Fibroblast of mammary gland (primary cell): ENCODE measurements at regions not wholly inside any gene's neighbourhood (a gene's known extent, or its start where the extent isn't known, plus 50 kb on each side); places are given as distances from the start of the nearest gene placed in this dataset.

Source experiments
- DNase-seq: peaks from one replicate; pipeline ENCODE4 v3.0.0-alpha.2; 2010; ENCODE audit warnings: low read depth
- H3K4me3 ChIP-seq: 2 replicates; pipeline ENCODE4 v1.5.1; 2011; ENCODE audit warnings: low read depth, mild to moderate bottlenecking, low read length, moderate library complexity; ENCODE audit not compliant: control insufficient read depth
- TF ChIP-seq, protein P1 (sequence below): conservative IDR thresholded peaks from 2 replicates; pipeline ENCODE4 v1.5.1; 2011; ENCODE audit warnings: low read depth, low read length, inconsistent platforms; ENCODE audit not compliant: control insufficient read depth, insufficient read depth

DNA sequence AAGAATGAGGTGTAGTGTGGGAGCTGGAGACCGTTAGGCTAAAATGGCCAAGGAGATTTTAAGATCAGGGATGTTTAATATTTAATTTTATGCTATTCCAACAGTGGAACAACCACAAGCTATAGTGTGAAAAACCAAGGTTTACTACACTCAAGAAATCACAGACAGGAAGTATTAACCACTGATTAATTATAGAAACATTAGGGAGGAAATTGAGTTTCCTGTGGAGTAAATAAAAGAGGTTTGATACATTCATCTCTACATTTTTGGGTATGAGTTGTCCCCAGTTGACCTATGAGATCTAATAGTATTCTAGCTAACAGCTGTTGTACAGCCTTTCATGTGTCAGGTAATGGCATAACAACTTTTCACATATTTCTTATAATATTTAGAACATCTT is 103.7 kb upstream of the MPDZ start:
- DNase-seq, result no peak
- TF ChIP-seq, protein P1, sequence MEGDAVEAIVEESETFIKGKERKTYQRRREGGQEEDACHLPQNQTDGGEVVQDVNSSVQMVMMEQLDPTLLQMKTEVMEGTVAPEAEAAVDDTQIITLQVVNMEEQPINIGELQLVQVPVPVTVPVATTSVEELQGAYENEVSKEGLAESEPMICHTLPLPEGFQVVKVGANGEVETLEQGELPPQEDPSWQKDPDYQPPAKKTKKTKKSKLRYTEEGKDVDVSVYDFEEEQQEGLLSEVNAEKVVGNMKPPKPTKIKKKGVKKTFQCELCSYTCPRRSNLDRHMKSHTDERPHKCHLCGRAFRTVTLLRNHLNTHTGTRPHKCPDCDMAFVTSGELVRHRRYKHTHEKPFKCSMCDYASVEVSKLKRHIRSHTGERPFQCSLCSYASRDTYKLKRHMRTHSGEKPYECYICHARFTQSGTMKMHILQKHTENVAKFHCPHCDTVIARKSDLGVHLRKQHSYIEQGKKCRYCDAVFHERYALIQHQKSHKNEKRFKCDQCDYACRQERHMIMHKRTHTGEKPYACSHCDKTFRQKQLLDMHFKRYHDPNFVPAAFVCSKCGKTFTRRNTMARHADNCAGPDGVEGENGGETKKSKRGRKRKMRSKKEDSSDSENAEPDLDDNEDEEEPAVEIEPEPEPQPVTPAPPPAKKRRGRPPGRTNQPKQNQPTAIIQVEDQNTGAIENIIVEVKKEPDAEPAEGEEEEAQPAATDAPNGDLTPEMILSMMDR, result no peak

DNA sequence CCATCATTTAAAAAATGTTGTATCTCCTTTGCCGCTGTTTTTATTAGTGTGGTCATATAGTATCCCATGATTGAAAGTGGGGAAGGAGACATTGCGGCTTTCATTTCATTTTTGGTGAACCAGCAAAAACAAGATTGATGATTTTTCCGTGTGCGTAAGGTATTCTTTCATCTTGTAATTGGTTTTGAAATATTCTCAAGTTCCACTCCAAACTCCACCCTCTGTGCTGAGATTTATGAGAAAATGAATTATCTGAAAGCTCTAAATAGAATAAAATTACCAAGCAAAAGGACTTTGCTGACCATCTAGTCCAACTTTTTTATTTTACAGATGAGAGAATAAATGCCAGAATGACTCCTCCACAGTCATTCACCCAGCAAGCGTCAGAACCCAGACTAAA is 103.1 kb upstream of the MPDZ start:
- no peak for DNase-seq
- TF ChIP-seq, protein P1, result no peak
- H3K4me3 ChIP-seq, result no peak overlapping the region

More for the DNA sequence above, 103.7 kb upstream of the MPDZ start:
- H3K4me3 ChIP-seq, result no peak overlapping the region

DNA sequence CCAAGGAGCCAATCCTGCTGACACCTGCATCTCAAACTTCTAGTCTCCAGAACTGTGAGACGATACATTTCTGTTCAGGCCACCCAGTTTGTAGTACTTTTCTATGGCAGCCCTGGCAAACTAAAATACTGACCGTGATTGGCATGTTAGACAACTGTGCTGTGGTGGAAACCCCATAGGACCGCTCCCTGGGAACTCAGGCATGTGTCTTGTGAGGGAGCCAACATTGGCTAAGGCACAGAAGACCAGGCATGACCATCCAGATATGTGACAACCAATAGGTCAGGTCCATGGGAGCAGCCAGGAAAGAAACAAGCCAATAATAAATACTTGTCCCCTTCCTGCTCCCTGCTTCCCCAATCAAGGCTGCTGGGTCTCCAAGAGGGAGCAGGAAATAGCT is 101.4 kb upstream of the MPDZ start:
- H3K4me3 ChIP-seq, result no peak overlapping the region
- no peak for DNase-seq
- TF ChIP-seq, protein P1, result no peak

DNA sequence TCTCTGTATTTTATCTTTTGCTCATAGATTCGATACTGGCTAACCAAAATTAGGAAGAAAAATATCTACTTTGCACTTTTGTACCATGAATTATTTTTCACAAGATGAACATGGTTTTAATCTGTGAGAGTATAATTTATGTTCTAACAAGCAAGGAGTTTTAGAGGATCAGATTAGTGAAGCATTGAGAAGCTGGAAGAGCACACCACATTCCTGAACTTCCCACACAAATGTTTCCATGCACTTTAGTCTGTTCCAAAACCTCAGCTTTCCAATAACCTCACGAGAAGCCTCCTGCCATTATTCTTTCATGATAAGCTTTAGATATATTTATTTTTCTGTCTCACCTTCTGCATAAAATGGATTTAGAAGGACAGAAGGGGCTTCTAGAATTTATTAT is 98.7 kb upstream of the MPDZ start:
- peak; percentile 37 for DNase-seq
- no peak overlapping the region for H3K4me3 ChIP-seq
- TF ChIP-seq, protein P1, result no peak

DNA sequence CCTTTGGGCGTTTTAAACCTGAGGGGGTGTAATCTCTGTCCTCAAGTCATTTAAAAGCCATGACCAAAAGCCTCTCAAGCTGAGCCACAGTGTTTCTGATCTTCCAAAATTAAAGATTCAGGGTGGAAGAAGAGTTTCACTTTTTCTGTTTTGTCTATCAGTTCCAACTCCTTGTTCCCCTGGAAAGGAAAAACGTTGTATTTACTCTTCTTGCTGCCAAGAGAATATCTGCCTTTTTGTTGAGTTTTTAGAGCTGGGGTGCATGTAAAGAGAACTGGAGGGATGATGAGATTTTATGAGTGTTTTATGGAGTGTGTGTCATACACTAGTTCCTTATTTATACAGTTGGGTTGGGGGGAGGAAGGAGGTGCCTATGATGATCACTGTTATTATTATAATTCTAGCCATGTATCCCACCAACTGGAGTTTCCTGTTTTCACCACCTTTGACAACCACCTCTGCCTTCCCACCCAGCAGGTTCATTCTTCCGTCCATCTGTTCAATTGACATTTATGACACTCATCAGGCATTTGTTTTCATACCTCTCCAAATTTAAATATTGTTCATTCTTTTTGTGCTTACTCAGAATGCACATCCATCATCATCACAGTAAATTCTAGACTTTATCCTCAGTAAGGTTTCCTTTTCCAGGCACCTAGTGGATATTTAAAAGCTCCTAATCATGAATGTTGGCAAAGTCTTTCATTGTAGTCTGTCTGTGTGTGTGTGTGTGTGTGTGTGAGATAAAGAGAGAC is 97.9 kb upstream of the MPDZ start:
- DNase-seq, result no peak
- TF ChIP-seq, protein P1, result no peak
- no peak overlapping the region for H3K4me3 ChIP-seq

DNA sequence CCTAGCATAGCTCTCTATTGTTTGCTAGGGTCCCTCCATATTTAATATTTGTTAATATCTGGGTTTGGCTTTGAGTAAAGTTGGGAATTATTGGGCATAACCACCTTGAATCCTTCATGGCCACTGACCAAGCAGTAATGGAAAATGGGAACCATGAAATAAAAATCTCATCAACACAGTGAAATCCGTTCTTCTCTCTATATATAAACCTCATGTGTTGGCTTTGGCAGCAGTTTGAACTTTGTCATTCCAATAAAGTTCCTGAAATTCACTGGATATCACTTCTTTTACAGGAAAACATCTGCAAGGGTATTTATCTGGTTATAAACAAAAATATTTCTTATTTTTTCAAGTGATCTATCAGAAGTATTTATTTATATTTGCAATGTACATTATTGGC is 93.0 kb upstream of the MPDZ start:
- H3K4me3 ChIP-seq, result no peak overlapping the region
- DNase-seq, result no peak
- TF ChIP-seq, protein P1, result no peak
